GM23338 (cell line): ENCODE measurements at regions not wholly inside any gene's neighbourhood (a gene's known extent, or its start where the extent isn't known, plus 50 kb on each side); places are given as distances from the start of the nearest gene placed in this dataset.

Experiments used
- ATAC-seq: fragments of 200-7000 bp; cut with Tn5 transposase; 3 replicates; pipeline ENCODE4 v1.9.1; 2020
- DNase-seq: peaks from one replicate; pipeline ENCODE4 v3.0.0-alpha.2; 2015; ENCODE audit warnings: low spot score
- H2AFZ ChIP-seq: fragments of 200-600 bp; sonication (generic); 2 replicates; pipeline ENCODE4 v1.8.0; 2016; ENCODE audit warnings: antibody characterized with exemption, mild to moderate bottlenecking, moderate library complexity
- H3F3A ChIP-seq: fragments of 200-600 bp; sonication (generic); replicated peaks from 2 replicates; pipeline ENCODE4 v1.8.0; 2017; ENCODE audit warnings: antibody characterized with exemption, mixed run types, low read depth
- H3K27ac ChIP-seq: fragments of 200-600 bp; sonication (generic); 2 replicates; pipeline ENCODE4 v1.6.1; 2016; ENCODE audit warnings: low read depth
- H3K27me3 ChIP-seq: fragments of 200-600 bp; sonication (generic); 2 replicates; pipeline ENCODE4 v1.8.0; 2016; ENCODE audit warnings: mild to moderate bottlenecking, mixed run types, moderate library complexity; ENCODE audit not compliant: insufficient read depth
- H3K36me3 ChIP-seq: fragments of 200-600 bp; sonication (generic); 2 replicates; pipeline ENCODE4 v1.8.0; 2016; ENCODE audit warnings: mild to moderate bottlenecking; ENCODE audit not compliant: insufficient read depth
- H3K4me1 ChIP-seq: fragments of 200-600 bp; sonication (generic); 2 replicates; pipeline ENCODE4 v1.8.0; 2016; ENCODE audit warnings: mild to moderate bottlenecking, moderate library complexity; ENCODE audit not compliant: insufficient read depth
- H3K4me2 ChIP-seq: fragments of 200-600 bp; sonication (generic); 2 replicates; pipeline ENCODE4 v1.7.1; 2017; ENCODE audit warnings: mixed run types
- H3K4me3 ChIP-seq: fragments of 200-600 bp; sonication (generic); 2 replicates; pipeline ENCODE4 v1.6.1; 2016; ENCODE audit warnings: mixed run types
- H3K79me2 ChIP-seq: fragments of 200-600 bp; sonication (generic); replicated peaks from 2 replicates; pipeline ENCODE4 v1.8.0; 2017; ENCODE audit warnings: mild to moderate bottlenecking; ENCODE audit not compliant: insufficient read depth
- H3K9me2 ChIP-seq: fragments of 200-600 bp; sonication (generic); 2 replicates; pipeline ENCODE4 v1.8.0; 2017; ENCODE audit not compliant: insufficient read depth
- H4K20me1 ChIP-seq: fragments of 200-600 bp; sonication (generic); replicated peaks from 2 replicates; pipeline ENCODE4 v1.8.0; 2017; ENCODE audit warnings: mild to moderate bottlenecking; ENCODE audit not compliant: insufficient read depth
- H3K27ac Mint-ChIP-seq: 2 replicates; pipeline ENCODE4 v1.8.0; 2020; ENCODE audit warnings: inconsistent platforms, mild to moderate bottlenecking, moderate library complexity, mixed read lengths
- H3K27me3 Mint-ChIP-seq: 3 replicates; pipeline ENCODE4 v1.8.0; 2022; ENCODE audit warnings: low read depth, mild to moderate bottlenecking, moderate library complexity, mixed read lengths, inconsistent platforms; ENCODE audit not compliant: insufficient read depth, poor library complexity
- H3K36me3 Mint-ChIP-seq: 3 replicates; pipeline ENCODE4 v1.8.0; 2021; ENCODE audit warnings: low read depth, mild to moderate bottlenecking, inconsistent platforms, moderate library complexity, mixed read lengths
- H3K4me1 Mint-ChIP-seq: 3 replicates; pipeline ENCODE4 v1.8.0; 2020; ENCODE audit warnings: mild to moderate bottlenecking, inconsistent platforms, mixed read lengths
- H3K4me3 Mint-ChIP-seq: 3 replicates; pipeline ENCODE4 v1.8.0; 2021; ENCODE audit warnings: moderate library complexity, mild to moderate bottlenecking, inconsistent platforms, mixed read lengths
- H3K9me3 Mint-ChIP-seq: 3 replicates; pipeline ENCODE4 v1.8.0; 2020; ENCODE audit warnings: moderate library complexity, mild to moderate bottlenecking, inconsistent platforms, mixed read lengths
- CREB1 ChIP-seq: fragments of 250-450 bp; sonication (Bioruptor Pico); IDR thresholded peaks from 2 replicates; pipeline ENCODE4 v1.5.0; 2020; ENCODE audit warnings: low read depth, mild to moderate bottlenecking, moderate library complexity
- EZH2 ChIP-seq: fragments of 200-600 bp; sonication (generic); IDR thresholded peaks from one replicate; pipeline ENCODE4 v1.8.0; 2017; ENCODE audit warnings: antibody characterized with exemption, mild to moderate bottlenecking, low read depth; ENCODE audit not compliant: unreplicated experiment
- EZH2phosphoT487 ChIP-seq: fragments of 200-600 bp; sonication (generic); IDR thresholded peaks from one replicate; pipeline ENCODE4 v1.8.1; 2018; ENCODE audit warnings: antibody characterized with exemption; ENCODE audit not compliant: unreplicated experiment
- JUNB ChIP-seq: IDR thresholded peaks from one replicate; pipeline ENCODE4 v1.6.1; 2016; ENCODE audit warnings: antibody characterized with exemption; ENCODE audit not compliant: unreplicated experiment
- NANOG ChIP-seq: IDR thresholded peaks from 2 replicates; pipeline ENCODE4 v1.6.1; 2016; ENCODE audit warnings: antibody characterized with exemption, borderline replicate concordance
- POLR2AphosphoS5 ChIP-seq: IDR thresholded peaks from 2 replicates; pipeline ENCODE4 v1.6.1; 2016; ENCODE audit warnings: antibody characterized with exemption, low read depth
- STAT1 ChIP-seq: IDR thresholded peaks from one replicate; pipeline ENCODE4 v1.6.1; 2016; ENCODE audit warnings: antibody characterized with exemption; ENCODE audit not compliant: unreplicated experiment
- ZNF114 ChIP-seq: fragments of 250-450 bp; sonication (Bioruptor Pico); IDR thresholded peaks from 2 replicates; pipeline ENCODE4 v1.5.0; 2020; ENCODE audit warnings: mild to moderate bottlenecking, moderate library complexity
- TF ChIP-seq, protein P1 (sequence below), 2 experiments: fragments of 200-600 bp in 1 of 2; sonication (generic) in 1 of 2; conservative IDR thresholded peaks; 2 replicates each; pipeline versions ENCODE4 v1.5.1 to v1.6.1; 2016 to 2017; ENCODE audit warnings: antibody characterized with exemption in 2 of 2, low read depth in 2 of 2, mild to moderate bottlenecking in 2 of 2, moderate library complexity in 1 of 2
- TF ChIP-seq, protein P2 (sequence below): IDR thresholded peaks from one replicate; pipeline ENCODE4 v1.6.1; 2018; ENCODE audit warnings: antibody characterized with exemption; ENCODE audit not compliant: unreplicated experiment
- TF ChIP-seq, protein P3 (sequence below): fragments of 250-450 bp; sonication (Bioruptor Pico); IDR thresholded peaks from 2 replicates; pipeline ENCODE4 v1.5.0; 2020; ENCODE audit warnings: mild to moderate bottlenecking, moderate library complexity
- TF ChIP-seq, protein P4 (sequence below): IDR thresholded peaks from 2 replicates; pipeline ENCODE4 v1.6.1; 2016; ENCODE audit warnings: antibody characterized with exemption

DNA sequence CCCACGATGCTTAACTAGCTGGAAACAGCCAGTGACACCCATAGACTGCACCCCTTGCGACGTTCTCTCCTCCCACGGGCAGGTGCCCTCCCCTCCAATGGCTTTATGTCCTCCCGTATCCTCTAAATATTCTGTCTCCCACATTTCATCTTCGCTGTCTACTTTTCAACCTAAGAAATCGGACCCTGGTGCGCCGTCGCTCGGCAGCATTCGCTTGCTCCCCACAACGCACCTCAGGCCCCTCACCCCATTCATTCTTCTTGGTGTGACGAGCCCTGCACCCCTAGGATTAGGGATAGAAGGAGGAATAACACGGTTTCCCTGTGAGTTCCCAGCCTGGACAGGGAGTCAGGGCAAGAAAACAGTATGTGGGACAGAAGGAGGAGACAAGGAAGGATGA is 74.3 kb upstream of the FOXQ1 start (continued):
- TF ChIP-seq EZH2 (no peak), NANOG (no peak), POLR2AphosphoS5 (no peak), JUNB (no peak), EZH2phosphoT487 (no peak), ZNF114 (CRISPR knock-in tag) (no peak), STAT1 (no peak)
- TF ChIP-seq, protein P1, sequence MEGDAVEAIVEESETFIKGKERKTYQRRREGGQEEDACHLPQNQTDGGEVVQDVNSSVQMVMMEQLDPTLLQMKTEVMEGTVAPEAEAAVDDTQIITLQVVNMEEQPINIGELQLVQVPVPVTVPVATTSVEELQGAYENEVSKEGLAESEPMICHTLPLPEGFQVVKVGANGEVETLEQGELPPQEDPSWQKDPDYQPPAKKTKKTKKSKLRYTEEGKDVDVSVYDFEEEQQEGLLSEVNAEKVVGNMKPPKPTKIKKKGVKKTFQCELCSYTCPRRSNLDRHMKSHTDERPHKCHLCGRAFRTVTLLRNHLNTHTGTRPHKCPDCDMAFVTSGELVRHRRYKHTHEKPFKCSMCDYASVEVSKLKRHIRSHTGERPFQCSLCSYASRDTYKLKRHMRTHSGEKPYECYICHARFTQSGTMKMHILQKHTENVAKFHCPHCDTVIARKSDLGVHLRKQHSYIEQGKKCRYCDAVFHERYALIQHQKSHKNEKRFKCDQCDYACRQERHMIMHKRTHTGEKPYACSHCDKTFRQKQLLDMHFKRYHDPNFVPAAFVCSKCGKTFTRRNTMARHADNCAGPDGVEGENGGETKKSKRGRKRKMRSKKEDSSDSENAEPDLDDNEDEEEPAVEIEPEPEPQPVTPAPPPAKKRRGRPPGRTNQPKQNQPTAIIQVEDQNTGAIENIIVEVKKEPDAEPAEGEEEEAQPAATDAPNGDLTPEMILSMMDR (conservative IDR thresholded peaks at IDR 0.05; ENCODE audit: low read depth in 2 of 2), result no peak

DNA sequence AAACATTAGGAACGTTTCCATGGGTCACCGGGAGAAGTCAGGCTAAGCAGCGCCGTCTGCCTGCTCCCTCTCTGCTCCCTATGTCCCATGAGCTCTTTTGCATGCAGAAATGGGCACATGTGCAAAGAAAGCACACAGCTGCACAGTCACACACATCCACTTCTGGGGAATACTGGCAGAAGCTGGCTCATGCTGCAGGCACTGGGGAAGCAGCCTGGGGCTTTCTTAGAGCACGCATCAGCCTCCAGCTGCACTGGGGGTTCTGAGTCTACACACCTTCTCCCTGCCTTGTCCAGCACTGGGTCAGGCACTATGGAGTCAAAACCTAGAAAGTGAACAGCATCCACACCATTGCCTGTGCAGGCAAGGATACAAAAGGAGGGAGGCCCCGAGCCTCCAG is 76.1 kb upstream of the FOXQ1 start:
- no peak overlapping the region for H3K4me3 Mint-ChIP-seq
- no peak overlapping the region for H3K27ac Mint-ChIP-seq
- no peak overlapping the region for H3K4me3 ChIP-seq
- H3K9me2 ChIP-seq, result no peaks in the 10 kb centered on the region
- ATAC-seq (no peak), DNase-seq (no peak)
- no peaks in the 10 kb centered on the region for H3K27me3 ChIP-seq
- no peaks in the 10 kb centered on the region for H3K4me1 Mint-ChIP-seq
- no peaks in the 10 kb centered on the region for H3K79me2 ChIP-seq
- H4K20me1 ChIP-seq, result no peaks in the 10 kb centered on the region
- H3F3A ChIP-seq, result no peaks in the 10 kb centered on the region
- H3K4me1 ChIP-seq, result no peaks in the 10 kb centered on the region
- no peaks in the 10 kb centered on the region for H3K36me3 Mint-ChIP-seq
- no peaks in the 10 kb centered on the region for H3K27me3 Mint-ChIP-seq
- H3K27ac ChIP-seq, result no peak overlapping the region
- no peak overlapping the region for H3K4me2 ChIP-seq
- no peaks in the 10 kb centered on the region for H3K36me3 ChIP-seq
- no peaks in the 10 kb centered on the region for H3K9me3 Mint-ChIP-seq
- no peak overlapping the region for H2AFZ ChIP-seq
- no peak for TF ChIP-seq CREB1 (CRISPR knock-in tag)
- TF ChIP-seq ZNF114 (CRISPR knock-in tag), result no peak
- TF ChIP-seq, protein P2, sequence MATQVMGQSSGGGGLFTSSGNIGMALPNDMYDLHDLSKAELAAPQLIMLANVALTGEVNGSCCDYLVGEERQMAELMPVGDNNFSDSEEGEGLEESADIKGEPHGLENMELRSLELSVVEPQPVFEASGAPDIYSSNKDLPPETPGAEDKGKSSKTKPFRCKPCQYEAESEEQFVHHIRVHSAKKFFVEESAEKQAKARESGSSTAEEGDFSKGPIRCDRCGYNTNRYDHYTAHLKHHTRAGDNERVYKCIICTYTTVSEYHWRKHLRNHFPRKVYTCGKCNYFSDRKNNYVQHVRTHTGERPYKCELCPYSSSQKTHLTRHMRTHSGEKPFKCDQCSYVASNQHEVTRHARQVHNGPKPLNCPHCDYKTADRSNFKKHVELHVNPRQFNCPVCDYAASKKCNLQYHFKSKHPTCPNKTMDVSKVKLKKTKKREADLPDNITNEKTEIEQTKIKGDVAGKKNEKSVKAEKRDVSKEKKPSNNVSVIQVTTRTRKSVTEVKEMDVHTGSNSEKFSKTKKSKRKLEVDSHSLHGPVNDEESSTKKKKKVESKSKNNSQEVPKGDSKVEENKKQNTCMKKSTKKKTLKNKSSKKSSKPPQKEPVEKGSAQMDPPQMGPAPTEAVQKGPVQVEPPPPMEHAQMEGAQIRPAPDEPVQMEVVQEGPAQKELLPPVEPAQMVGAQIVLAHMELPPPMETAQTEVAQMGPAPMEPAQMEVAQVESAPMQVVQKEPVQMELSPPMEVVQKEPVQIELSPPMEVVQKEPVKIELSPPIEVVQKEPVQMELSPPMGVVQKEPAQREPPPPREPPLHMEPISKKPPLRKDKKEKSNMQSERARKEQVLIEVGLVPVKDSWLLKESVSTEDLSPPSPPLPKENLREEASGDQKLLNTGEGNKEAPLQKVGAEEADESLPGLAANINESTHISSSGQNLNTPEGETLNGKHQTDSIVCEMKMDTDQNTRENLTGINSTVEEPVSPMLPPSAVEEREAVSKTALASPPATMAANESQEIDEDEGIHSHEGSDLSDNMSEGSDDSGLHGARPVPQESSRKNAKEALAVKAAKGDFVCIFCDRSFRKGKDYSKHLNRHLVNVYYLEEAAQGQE, result no peak
- no peak for TF ChIP-seq EZH2phosphoT487
- no peak for TF ChIP-seq STAT1
- TF ChIP-seq, protein P3, sequence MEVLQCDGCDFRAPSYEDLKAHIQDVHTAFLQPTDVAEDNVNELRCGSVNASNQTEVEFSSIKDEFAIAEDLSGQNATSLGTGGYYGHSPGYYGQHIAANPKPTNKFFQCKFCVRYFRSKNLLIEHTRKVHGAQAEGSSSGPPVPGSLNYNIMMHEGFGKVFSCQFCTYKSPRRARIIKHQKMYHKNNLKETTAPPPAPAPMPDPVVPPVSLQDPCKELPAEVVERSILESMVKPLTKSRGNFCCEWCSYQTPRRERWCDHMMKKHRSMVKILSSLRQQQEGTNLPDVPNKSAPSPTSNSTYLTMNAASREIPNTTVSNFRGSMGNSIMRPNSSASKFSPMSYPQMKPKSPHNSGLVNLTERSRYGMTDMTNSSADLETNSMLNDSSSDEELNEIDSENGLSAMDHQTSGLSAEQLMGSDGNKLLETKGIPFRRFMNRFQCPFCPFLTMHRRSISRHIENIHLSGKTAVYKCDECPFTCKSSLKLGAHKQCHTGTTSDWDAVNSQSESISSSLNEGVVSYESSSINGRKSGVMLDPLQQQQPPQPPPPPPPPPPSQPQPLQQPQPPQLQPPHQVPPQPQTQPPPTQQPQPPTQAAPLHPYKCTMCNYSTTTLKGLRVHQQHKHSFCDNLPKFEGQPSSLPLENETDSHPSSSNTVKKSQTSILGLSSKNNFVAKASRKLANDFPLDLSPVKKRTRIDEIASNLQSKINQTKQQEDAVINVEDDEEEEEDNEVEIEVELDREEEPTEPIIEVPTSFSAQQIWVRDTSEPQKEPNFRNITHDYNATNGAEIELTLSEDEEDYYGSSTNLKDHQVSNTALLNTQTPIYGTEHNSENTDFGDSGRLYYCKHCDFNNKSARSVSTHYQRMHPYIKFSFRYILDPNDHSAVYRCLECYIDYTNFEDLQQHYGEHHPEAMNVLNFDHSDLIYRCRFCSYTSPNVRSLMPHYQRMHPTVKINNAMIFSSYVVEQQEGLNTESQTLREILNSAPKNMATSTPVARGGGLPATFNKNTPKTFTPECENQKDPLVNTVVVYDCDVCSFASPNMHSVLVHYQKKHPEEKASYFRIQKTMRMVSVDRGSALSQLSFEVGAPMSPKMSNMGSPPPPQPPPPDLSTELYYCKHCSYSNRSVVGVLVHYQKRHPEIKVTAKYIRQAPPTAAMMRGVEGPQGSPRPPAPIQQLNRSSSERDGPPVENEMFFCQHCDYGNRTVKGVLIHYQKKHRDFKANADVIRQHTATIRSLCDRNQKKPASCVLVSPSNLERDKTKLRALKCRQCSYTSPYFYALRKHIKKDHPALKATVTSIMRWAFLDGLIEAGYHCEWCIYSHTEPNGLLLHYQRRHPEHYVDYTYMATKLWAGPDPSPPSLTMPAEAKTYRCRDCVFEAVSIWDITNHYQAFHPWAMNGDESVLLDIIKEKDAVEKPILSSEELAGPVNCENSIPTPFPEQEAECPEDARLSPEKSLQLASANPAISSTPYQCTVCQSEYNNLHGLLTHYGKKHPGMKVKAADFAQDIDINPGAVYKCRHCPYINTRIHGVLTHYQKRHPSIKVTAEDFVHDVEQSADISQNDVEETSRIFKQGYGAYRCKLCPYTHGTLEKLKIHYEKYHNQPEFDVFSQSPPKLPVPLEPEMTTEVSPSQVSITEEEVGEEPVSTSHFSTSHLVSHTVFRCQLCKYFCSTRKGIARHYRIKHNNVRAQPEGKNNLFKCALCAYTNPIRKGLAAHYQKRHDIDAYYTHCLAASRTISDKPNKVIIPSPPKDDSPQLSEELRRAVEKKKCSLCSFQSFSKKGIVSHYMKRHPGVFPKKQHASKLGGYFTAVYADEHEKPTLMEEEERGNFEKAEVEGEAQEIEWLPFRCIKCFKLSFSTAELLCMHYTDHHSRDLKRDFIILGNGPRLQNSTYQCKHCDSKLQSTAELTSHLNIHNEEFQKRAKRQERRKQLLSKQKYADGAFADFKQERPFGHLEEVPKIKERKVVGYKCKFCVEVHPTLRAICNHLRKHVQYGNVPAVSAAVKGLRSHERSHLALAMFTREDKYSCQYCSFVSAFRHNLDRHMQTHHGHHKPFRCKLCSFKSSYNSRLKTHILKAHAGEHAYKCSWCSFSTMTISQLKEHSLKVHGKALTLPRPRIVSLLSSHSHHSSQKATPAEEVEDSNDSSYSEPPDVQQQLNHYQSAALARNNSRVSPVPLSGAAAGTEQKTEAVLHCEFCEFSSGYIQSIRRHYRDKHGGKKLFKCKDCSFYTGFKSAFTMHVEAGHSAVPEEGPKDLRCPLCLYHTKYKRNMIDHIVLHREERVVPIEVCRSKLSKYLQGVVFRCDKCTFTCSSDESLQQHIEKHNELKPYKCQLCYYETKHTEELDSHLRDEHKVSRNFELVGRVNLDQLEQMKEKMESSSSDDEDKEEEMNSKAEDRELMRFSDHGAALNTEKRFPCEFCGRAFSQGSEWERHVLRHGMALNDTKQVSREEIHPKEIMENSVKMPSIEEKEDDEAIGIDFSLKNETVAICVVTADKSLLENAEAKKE (CRISPR knock-in tag), result no peak
- no peak for TF ChIP-seq JUNB
- no peak for TF ChIP-seq POLR2AphosphoS5
- TF ChIP-seq, protein P4, sequence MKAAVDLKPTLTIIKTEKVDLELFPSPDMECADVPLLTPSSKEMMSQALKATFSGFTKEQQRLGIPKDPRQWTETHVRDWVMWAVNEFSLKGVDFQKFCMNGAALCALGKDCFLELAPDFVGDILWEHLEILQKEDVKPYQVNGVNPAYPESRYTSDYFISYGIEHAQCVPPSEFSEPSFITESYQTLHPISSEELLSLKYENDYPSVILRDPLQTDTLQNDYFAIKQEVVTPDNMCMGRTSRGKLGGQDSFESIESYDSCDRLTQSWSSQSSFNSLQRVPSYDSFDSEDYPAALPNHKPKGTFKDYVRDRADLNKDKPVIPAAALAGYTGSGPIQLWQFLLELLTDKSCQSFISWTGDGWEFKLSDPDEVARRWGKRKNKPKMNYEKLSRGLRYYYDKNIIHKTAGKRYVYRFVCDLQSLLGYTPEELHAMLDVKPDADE, result no peak
- TF ChIP-seq EZH2, result no peak
- no peak for TF ChIP-seq NANOG
